Gastrocnemius medialis (tissue), 4 donors: ENCODE measurements at regions not wholly inside any gene's neighbourhood (a gene's known extent, or its start where the extent isn't known, plus 50 kb on each side); places are given as distances from the start of the nearest gene placed in this dataset.

Experiments used
- CTCF ChIP-seq, 5 experiments: fragments of 450-650 bp in 3 of 5; fragments of 200-600 bp in 2 of 5; sonication (generic) in 2 of 5; IDR thresholded peaks in 4 of 5; conservative IDR thresholded peaks in 1 of 5; 1 replicate in 4 of 5; 2 replicates in 1 of 5; pipeline ENCODE4 v1.5.1; 2016 to 2019; ENCODE audit warnings: antibody characterized with exemption in 5 of 5, mild to moderate bottlenecking in 3 of 5, moderate library complexity in 3 of 5
- POLR2A ChIP-seq, 2 donors: fragments of 450-650 bp; IDR thresholded peaks; one replicate each; pipeline ENCODE4 v1.6.1; 2017; ENCODE audit warnings: antibody characterized with exemption in 2 of 2, mild to moderate bottlenecking in 2 of 2, moderate library complexity in 2 of 2

- TF ChIP-seq CTCF (IDR thresholded peaks at IDR 0.05 in 4 of 5, conservative IDR thresholded peaks at IDR 0.05 in 1 of 5) (no peak), POLR2A (IDR thresholded peaks at IDR 0.05) (no peak)
These were observed 135.9 kb upstream of the AGBL1 start for GRCh38 chr15:85943791-85944190.
